DMS153 treated with DMSO at 0.1 percent for 48 hours (cell line): ENCODE measurements at regions not wholly inside any gene's neighbourhood (a gene's known extent, or its start where the extent isn't known, plus 50 kb on each side); places are given as distances from the start of the nearest gene placed in this dataset.
A peak's percentile ranks its signal among the peaks of the same experiment; 100 is the strongest.
"Not testable (repeated sequence)": the region's sequence is repeated elsewhere in the genome, so short reads cannot be mapped to it uniquely, and the experiment has no call there.

Source experiments
- DNase-seq: peaks from one replicate; lab custom pipeline; 2025; ENCODE audit not compliant: unreplicated experiment; lab: John Stamatoyannopoulos, UW

- DNase-seq = no peak
Measured at GRCh38 chr16:9141813-9142212, 50.4 kb downstream of the HAPSTR1 start.

- DNase-seq = no peak
Measured at GRCh38 chr16:9144106-9144505, 52.7 kb downstream of the HAPSTR1 start.

GRCh38 chr16:9148374-9149015, 57.1 kb downstream of the HAPSTR1 start:
- DNase-seq = no peak

- peak; percentile 36 for DNase-seq
Measured at GRCh38 chr16:9151074-9151473, 59.6 kb downstream of the HAPSTR1 start.

- DNase-seq = peak; percentile 16
Measured at GRCh38 chr16:9151597-9151996, 60.2 kb downstream of the HAPSTR1 start.

- no peak for DNase-seq
Measured at GRCh38 chr16:9152649-9153501, 61.4 kb downstream of the HAPSTR1 start.

GRCh38 chr16:9153502-9153864, 62.0 kb downstream of the HAPSTR1 start:
- DNase-seq = no peak

GRCh38 chr16:9154567-9155410, 63.3 kb downstream of the HAPSTR1 start:
- DNase-seq = no peak

GRCh38 chr16:9155871-9156270, 64.4 kb downstream of the HAPSTR1 start:
- no peak for DNase-seq

GRCh38 chr16:9159839-9160550, 68.6 kb downstream of the HAPSTR1 start:
- DNase-seq = no peak

GRCh38 chr16:9160551-9160911, 69.1 kb downstream of the HAPSTR1 start:
- DNase-seq = no peak

- DNase-seq = no peak
Measured at GRCh38 chr16:9165681-9166080, 74.2 kb downstream of the HAPSTR1 start.

GRCh38 chr16:9166326-9166993, 75.0 kb downstream of the HAPSTR1 start:
- DNase-seq = not testable (repeated sequence)

GRCh38 chr16:9169094-9169493, 77.7 kb downstream of the HAPSTR1 start:
- DNase-seq = no peak

GRCh38 chr16:9170470-9170869, 79.0 kb downstream of the HAPSTR1 start:
- no peak for DNase-seq

- no peak for DNase-seq
Measured at GRCh38 chr16:9176547-9177418, 85.3 kb downstream of the HAPSTR1 start.

GRCh38 chr16:9177861-9178260, 86.4 kb downstream of the HAPSTR1 start:
- DNase-seq = no peak

GRCh38 chr16:9183682-9184353, 92.4 kb downstream of the HAPSTR1 start:
- no peak for DNase-seq

- DNase-seq = no peak
Measured at GRCh38 chr16:9184354-9184690, 92.9 kb downstream of the HAPSTR1 start.
